NB4 (cell line): ENCODE measurements at regions not wholly inside any gene's neighbourhood (a gene's known extent, or its start where the extent isn't known, plus 50 kb on each side); places are given as distances from the start of the nearest gene placed in this dataset.

Source experiments
- DNase-seq: peaks from one replicate; pipeline ENCODE4 v3.0.0; 2010; ENCODE audit warnings: low read depth
- H3K4me3 ChIP-seq: one replicate; pipeline ENCODE4 v1.5.1; 2011; ENCODE audit warnings: mild to moderate bottlenecking, low read depth, low read length, moderate library complexity
- MYC ChIP-seq: IDR thresholded peaks from 2 replicates; pipeline ENCODE4 v1.6.1; 2011; ENCODE audit warnings: low read depth, low read length
- POLR2A ChIP-seq: IDR thresholded peaks from 2 replicates; pipeline ENCODE4 v1.6.1; 2011; ENCODE audit warnings: mild to moderate bottlenecking; ENCODE audit not compliant: insufficient read length; ENCODE audit errors: extremely low read depth
- TF ChIP-seq, protein P1 (sequence below): IDR thresholded peaks from 2 replicates; pipeline ENCODE4 v1.6.1; 2011; ENCODE audit warnings: low read depth, low read length
- TF ChIP-seq, protein P2 (sequence below): IDR thresholded peaks from one replicate; pipeline ENCODE4 v1.5.1; 2012; ENCODE audit warnings: low read depth, low read length

DNA sequence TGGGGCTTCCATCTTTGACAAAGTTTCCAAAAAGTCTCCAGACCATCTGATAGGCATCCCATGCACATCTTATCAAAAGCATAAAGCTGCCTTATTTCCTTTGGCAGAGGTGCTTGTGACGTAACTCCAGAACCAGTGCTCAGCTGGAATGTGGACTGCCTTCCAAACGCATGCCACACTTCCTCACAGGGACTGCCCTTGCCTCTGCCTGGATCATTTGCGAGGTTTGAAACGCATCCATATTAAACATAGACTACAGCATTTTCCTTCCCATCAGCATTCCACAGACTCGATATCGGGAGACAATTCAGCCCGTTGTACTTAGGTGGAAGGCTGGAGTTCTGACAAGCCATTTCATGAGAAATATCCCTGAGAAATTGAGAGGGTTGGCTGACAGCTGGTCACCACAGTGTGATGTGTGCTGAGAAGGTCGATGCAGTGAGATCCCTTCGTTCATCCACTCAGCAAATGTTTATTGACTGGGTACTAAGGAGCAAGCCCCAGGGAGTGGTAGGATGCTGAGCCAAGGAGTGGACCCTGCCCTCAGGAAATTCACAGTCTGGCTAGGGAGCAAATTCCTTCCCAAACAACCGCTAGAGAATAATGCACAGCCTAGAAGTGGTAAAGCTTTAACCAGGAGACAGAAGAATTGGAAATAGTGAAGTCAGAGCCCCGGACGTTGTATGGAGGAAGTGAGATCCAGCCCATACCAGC, 376.0 kb downstream of the BCOR start:
- H3K4me3 ChIP-seq = no peak overlapping the region
- no peak for DNase-seq
- TF ChIP-seq, protein P1, sequence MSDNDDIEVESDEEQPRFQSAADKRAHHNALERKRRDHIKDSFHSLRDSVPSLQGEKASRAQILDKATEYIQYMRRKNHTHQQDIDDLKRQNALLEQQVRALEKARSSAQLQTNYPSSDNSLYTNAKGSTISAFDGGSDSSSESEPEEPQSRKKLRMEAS = no peak
- TF ChIP-seq, protein P2, sequence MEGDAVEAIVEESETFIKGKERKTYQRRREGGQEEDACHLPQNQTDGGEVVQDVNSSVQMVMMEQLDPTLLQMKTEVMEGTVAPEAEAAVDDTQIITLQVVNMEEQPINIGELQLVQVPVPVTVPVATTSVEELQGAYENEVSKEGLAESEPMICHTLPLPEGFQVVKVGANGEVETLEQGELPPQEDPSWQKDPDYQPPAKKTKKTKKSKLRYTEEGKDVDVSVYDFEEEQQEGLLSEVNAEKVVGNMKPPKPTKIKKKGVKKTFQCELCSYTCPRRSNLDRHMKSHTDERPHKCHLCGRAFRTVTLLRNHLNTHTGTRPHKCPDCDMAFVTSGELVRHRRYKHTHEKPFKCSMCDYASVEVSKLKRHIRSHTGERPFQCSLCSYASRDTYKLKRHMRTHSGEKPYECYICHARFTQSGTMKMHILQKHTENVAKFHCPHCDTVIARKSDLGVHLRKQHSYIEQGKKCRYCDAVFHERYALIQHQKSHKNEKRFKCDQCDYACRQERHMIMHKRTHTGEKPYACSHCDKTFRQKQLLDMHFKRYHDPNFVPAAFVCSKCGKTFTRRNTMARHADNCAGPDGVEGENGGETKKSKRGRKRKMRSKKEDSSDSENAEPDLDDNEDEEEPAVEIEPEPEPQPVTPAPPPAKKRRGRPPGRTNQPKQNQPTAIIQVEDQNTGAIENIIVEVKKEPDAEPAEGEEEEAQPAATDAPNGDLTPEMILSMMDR = no peak
- TF ChIP-seq POLR2A (no peak), MYC (no peak)

DNA sequence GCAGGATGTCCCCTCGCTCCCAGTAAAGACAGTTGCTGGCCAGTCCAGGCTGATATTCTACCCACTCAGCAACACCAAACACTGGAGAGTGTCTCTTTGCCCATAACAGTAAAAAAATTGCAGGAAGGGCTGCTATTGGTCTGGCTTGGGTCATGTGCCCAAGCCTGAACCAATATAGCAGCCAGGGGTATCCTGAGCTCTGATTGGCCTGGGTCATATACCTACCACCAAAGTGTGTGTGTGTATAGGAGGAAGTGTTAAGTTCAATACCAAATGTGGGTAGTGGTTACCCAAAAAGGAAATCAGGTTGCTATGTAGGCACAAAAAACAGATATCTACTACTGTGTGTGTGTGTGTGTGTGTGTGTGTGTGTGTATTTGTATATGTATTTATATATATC, 373.2 kb downstream of the BCOR start:
- TF ChIP-seq, protein P1 = no peak
- TF ChIP-seq POLR2A (no peak), MYC (no peak)
- TF ChIP-seq, protein P2 = no peak
- no peak overlapping the region for H3K4me3 ChIP-seq
- DNase-seq = no peak

DNA sequence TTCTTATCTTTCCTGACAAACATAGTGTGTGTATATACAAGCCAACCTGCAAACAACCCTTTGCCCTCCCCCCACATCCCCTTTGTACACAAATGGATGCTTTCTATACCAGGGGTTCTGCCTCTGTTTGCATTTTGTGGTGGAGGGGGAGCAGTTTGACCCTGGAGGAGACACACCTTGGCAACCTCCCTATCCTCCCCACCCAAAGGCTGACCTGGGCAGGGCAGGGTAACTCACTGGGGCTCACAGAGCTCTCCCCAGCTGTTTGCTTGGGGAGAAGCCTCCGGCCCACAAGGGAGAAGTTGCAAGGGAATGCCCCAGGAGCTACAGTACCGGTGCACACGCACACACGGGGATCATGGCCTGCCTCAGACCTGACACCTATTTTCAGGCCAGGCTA, 372.6 kb downstream of the BCOR start:
- H3K4me3 ChIP-seq = no peak overlapping the region
- TF ChIP-seq, protein P1 = no peak
- TF ChIP-seq MYC (no peak), POLR2A (no peak)
- TF ChIP-seq, protein P2 = no peak
- DNase-seq = no peak

DNA sequence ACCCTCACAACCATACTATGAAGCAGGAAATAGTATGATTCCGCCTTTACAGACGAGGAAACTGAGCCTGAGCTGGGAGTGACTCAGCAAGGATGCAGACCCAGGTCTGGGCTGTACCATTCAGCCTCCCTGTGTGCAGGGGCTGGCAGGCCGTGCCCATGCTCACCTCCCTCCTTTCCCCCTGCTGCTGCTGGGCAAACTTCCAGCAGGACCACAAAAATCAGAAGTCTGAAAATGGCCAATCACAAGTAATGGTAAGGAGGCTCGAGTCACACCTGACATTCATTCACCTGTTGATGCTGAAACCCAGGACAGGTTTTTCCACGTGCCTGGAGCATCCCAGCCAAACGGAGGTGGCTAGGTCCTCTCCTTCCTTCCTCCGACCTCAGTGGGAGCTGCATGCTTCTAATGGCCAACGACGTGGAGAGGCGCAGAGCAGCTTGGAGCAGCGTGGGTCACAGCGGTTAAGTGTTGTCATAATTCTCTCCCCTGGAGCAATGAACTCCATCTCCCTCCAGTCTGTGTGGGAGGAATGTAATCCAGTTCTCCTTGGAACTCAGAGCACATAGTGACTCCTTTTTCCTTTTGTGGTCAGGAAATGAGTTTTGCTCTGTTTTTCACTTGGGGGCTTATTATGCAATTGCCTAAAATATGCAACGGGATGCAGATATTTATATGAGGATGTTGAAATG, 371.7 kb downstream of the BCOR start:
- H3K4me3 ChIP-seq = no peak overlapping the region
- no peak for TF ChIP-seq MYC
- TF ChIP-seq, protein P1 = no peak
- peak; percentile 75 for DNase-seq

DNA sequence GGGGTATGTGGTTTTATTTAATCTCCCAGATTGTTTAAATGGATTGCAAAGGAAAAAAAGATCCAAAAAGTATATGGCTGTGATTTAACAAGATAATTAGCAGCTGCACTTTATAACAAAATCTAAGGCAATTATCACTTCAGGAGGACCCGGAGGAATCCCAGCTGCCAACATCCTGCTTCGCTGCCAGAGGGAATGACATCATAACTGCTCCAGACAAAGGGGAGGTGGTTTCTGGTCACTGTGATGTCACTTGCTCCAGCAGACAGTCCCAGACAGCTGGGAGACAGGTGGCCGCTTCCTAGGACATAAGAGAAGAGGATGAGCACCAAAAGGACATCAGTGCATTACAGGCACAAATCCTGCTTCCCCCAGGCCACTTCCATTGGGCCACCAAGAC, 371.0 kb downstream of the BCOR start:
- no peak overlapping the region for H3K4me3 ChIP-seq
- TF ChIP-seq POLR2A (no peak), MYC (no peak)
- TF ChIP-seq, protein P2 = no peak
- TF ChIP-seq, protein P1 = no peak
- peak; percentile 9 for DNase-seq

DNA sequence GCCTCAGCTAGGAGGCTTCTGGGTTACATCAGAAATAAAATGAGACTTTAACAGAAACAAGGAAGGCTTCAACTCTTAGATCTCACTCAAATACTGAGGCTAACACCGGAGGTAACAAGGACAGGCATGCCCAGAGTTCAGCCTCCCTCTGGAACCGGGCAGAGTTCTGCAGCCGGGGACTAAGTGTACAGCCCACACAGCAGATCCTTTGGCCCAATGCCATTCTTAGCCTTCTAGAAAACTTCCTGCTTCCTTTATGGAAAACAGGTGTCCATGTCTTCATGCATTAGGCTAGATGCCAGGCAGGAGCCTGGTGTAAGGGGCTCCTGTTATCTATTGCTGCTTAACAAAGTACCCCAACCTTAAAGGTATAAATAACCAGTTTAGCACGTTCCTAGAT, 369.7 kb downstream of the BCOR start:
- DNase-seq = no peak
- no peak overlapping the region for H3K4me3 ChIP-seq
- no peak for TF ChIP-seq POLR2A
- TF ChIP-seq, protein P2 = no peak
- TF ChIP-seq, protein P1 = no peak
- TF ChIP-seq MYC = no peak
